GM21786 (cell line): ENCODE measurements at regions not wholly inside any gene's neighbourhood (a gene's known extent, or its start where the extent isn't known, plus 50 kb on each side); places are given as distances from the start of the nearest gene placed in this dataset.
"Not testable (repeated sequence)": the region's sequence is repeated elsewhere in the genome, so short reads cannot be mapped to it uniquely, and the experiment has no call there.

Experiments
- ATAC-seq: cut with Tn5 transposase; IDR thresholded peaks from one replicate; pipeline ENCODE4 v1.9.1; 2021; ENCODE audit not compliant: unreplicated experiment

DNA sequence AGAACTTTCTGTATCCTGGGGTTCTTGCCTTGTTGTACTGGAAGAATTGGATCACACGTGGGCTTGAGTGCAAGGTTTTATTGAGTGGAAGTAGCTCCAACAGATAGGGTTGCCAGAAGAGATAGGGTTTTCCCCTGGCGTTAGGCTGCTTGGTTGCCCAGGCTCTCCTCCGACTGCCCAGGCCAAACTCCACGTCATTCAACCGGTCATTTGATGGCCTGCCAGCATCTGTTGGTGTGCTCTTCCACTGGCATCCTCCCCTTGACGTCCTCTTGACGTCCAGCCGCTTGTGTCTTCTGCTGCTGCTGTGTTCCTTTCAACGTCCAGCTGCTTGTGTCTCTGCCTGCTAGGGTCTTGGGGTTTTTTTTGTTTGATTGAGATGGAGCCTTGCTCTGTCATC, 111.2 kb upstream of the XIST start:
- ATAC-seq, result no peak

- ATAC-seq, result no peak
Observed at GRCh38 chrX:73962948-73963347, 110.4 kb upstream of the XIST start.

DNA sequence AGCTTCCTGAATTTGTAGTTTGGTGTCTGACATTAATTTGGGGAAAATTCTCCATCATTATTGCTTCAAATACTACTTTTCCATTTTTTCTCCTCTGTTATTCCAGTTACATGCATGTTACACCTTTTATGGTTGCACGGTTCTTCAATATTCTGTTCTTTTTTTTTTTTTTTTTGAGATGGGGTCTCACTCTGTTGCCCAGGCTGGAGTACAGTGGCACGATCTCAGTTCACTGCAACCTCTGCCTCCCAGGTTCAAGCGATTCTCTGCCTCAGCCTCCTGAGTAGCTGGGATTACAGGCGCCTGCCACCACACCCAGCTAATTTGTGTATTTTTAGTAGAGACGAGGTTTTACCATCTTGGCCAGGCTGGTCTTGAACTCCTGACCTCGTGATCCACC, 109.4 kb upstream of the XIST start:
- ATAC-seq, result not testable (repeated sequence)

- no peak for ATAC-seq
Observed at GRCh38 chrX:73944563-73944908, 92.0 kb upstream of the XIST start.

- peak; percentile 97 for ATAC-seq
Observed at GRCh38 chrX:73943693-73944562, 91.4 kb upstream of the XIST start.

DNA sequence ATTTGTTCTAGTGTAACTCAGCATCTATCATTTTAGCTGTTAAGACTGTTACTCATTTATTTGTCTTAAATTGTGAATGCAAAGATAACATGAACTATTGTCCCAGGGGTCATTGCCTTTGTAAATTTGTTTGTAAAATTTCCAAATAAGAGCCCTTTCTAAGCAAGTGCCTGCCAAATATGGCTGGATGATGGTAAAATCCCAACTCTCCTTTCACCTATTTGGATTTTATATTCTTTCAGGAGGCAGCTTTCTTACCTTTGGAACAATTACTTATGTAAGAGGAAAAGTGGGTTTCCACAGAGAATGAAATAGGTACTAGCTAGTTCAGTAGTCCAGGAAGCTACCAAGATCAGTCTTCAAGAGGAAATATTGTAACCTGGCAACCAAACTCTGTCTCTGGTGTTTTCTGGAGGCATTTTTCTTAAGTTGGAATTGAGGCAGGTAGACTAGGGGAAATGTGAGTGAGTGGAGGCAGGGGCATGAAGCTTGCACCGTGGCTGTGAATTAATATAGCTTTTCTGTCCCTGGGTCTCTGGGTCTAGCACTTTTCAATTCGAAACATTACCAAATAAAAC, 88.5 kb upstream of the XIST start:
- ATAC-seq, result no peak

DNA sequence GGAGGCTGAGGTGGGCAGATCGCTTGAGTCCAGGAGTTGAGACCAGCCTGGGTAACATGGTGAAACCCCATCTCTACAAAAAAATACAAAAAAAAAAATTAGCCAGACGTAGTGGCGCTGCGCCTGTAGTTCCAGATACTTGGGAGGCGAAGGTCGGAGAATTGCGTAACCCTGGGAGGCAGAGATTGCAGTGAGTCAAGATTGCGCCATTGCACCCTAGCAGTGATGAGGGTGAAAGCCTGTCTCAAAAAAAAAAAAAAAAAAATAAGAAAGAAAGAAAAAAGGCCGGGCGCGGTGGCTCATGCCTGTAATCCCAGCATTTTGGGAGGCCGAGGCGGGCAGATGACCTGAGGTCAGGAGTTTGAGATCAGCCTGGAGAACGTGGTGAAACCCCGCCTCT, 85.3 kb upstream of the XIST start:
- not testable (repeated sequence) for ATAC-seq

DNA sequence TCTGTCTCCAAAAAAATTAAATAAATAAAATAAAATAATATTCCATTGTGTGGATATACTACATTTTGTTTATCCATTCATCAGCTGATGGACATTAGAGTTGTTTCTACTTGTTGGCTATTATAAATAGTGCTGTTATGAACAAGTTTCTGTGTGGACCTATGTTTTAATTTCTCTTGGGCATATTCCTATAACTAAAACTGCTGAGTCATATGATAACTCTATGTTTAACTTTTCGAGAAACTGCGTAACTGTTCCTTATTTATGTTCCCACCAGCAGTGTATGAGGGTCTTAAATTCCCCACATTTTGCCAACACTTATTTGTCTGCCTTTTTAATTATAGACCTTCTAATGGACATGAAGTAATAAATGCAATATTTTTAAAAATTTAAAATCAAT, 80.0 kb upstream of the XIST start:
- ATAC-seq, result no peak

- no peak for ATAC-seq
Observed at GRCh38 chrX:73930300-73930699, 77.8 kb upstream of the XIST start.

DNA sequence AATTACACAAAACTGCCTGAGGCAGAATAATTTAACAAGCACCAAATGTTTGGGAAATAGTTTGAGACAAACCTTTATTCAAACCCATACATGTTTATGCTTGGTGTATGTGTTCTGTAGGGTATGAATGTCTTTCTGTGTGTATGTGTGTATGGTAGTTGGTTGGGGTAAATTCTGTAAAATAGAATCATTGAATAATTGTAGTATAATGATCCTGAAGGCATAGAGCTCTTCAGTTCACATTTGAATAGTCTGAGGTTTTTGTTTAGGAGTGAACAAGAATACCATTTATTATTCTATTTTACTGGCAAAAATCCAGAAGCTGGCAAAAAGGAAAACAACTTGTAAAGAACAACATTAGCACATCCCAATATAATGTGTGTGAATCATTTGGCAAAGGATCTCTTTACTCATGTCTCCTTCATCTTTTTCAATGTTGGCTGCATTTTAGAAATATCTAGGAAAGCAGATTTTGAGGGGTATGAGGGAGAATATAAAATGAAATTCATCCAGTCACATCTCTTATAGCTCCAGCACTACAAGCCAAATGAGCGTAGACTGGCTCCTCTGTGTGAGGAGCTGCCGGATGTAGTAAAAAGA, 70.4 kb upstream of the XIST start:
- no peak for ATAC-seq

- no peak for ATAC-seq
Observed at GRCh38 chrX:73916931-73917667, 64.6 kb upstream of the XIST start.

DNA sequence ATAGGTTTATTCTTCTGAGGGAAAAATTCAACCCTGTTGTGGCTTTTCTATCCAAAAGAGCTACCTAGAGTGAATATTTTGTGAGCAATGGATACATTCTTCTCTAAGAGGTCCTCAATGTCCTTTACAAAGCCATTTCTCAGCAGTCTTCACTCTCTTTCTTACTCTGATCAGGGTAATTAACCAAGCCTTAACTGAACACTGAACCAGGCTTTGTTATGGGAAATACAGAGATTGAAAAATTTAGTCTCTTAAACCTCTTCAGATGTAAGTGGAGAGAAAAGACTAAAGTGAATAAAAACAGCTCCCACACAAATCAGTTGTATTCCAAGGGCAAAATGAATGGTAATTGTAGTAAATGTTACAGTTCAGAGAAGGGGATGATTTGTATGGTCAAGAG, 64.0 kb upstream of the XIST start:
- ATAC-seq, result no peak

GRCh38 chrX:73914792-73915191, 62.3 kb upstream of the XIST start:
- not testable (repeated sequence) for ATAC-seq

DNA sequence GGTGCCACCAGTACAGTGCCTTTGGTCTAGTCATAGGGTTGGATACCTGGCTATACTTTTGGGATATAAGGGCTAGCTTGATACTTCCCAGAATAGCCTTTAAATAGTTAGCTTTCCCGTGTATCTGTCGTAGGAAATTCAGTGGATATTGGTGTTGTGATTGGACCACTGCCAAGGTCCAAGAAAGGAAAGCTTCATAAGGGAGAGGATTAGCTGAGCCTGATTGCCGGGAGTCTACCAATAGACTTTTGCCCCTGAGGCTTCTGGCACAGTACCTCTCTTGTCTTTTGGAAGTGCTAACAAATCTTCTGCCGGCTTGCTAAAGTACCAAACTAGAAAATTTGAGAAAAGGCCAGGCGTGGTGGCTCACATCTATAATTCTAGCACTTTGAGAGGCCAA, 61.1 kb upstream of the XIST start:
- ATAC-seq, result no peak

DNA sequence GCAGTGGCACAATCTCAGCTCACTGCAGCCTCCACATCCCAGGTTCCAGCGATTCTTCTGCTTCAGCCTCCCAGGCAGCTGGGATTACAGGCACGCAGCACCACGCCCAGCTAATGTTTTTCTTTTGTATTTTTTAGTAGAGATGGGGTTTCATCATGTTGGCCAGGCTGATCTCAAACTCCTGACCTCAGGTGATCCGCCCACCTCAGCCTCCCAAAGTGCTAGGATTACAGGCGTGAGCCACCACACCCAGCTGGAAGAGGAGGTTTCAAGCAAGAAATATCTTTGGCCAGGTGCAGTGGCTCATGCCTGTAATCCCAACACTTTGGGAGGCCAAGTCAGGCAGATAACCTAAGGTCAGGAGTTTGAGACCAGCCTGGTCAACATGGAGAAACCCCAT, 59.4 kb upstream of the XIST start:
- not testable (repeated sequence) for ATAC-seq

DNA sequence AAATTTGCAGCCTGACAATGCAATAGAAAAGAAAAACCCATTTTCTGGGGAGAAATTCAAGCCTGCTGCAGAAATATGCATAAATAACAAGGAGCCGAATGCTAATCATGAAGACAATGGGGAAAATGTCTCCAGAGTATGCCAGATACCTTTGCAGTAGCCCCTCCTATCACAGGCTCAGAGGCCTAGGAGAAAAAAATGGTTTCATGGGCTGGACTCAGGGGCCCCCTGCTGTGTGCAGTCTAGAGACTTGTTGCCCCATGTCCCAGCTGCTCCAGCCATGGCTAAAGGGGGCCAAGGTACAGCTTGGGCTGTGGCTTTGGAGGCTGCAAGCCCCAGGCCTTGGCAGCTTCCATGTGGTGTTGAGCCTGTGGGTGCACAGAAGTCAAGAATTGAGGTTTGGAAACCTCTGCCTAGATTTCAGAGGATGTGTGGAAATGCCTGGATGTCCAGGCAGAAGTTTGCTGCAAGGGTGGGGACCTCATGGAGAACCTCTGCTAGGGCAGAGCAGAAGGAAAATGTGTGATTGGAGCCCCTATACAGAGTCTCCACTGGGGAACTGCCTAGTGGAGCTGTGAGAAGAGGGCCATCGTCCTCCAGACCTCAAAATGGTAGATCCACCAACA, 53.3 kb upstream of the XIST start:
- not testable (repeated sequence) for ATAC-seq

GRCh38 chrX:73903941-73904340, 51.4 kb upstream of the XIST start:
- ATAC-seq, result no peak
